ENCODE measurements at regions not wholly inside any gene's neighbourhood (a gene's known extent, or its start where the extent isn't known, plus 50 kb on each side); places are given as distances from the start of the nearest gene placed in this dataset.
A peak's percentile ranks its signal among the peaks of the same experiment; 100 is the strongest.

DNA sequence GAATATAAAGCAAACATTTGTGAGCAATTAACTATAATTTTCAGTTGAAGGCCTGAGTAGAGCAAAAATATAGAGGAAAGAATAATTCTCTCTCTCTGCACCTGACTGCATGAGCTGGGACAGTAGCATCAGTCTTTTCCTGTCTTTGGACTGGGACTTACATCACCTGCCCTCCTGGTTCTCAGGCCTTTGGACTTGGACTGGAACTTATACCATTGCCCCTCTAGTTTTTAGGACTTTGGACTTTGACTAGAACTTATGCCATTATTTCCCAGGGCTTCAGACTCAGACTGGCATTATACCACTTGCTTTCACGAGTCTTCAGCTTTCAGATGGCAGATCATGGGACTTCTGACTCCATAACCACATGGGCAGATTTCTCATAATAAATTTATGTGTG, 81.0 kb upstream of the SLC25A13 start:
- no peak overlapping the region for H3K4me3 ChIP-seq (ENCODE audit: low read length)
- DNase-seq (ENCODE audit: low read depth): no peak
- TF ChIP-seq, protein P1, sequence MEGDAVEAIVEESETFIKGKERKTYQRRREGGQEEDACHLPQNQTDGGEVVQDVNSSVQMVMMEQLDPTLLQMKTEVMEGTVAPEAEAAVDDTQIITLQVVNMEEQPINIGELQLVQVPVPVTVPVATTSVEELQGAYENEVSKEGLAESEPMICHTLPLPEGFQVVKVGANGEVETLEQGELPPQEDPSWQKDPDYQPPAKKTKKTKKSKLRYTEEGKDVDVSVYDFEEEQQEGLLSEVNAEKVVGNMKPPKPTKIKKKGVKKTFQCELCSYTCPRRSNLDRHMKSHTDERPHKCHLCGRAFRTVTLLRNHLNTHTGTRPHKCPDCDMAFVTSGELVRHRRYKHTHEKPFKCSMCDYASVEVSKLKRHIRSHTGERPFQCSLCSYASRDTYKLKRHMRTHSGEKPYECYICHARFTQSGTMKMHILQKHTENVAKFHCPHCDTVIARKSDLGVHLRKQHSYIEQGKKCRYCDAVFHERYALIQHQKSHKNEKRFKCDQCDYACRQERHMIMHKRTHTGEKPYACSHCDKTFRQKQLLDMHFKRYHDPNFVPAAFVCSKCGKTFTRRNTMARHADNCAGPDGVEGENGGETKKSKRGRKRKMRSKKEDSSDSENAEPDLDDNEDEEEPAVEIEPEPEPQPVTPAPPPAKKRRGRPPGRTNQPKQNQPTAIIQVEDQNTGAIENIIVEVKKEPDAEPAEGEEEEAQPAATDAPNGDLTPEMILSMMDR (conservative IDR thresholded peaks at IDR 0.05; ENCODE audit: low read length): no peak

DNA sequence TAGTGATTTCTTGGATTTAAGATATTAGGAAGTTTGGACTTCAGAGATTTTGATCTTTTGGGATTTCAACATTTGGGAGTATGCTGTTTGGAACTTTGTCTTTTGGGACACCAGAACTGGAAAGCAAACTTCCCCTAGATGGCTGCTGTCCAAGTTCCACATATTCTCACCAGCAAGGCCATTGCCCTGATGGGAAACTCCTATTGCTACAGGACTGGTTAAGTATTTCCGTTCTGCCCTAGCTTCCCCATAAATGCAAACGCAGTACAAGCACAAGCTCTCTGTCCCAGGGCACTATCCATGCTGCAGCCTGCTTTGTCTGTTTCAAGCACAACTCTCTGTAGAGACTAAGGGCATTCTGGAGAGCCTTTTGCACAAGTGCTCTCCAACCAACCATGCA, 79.3 kb upstream of the SLC25A13 start:
- DNase-seq (ENCODE audit: low read depth): no peak
- H3K4me3 ChIP-seq (ENCODE audit: low read length): no peak overlapping the region
- TF ChIP-seq, protein P1 (conservative IDR thresholded peaks at IDR 0.05; ENCODE audit: low read length): no peak

DNA sequence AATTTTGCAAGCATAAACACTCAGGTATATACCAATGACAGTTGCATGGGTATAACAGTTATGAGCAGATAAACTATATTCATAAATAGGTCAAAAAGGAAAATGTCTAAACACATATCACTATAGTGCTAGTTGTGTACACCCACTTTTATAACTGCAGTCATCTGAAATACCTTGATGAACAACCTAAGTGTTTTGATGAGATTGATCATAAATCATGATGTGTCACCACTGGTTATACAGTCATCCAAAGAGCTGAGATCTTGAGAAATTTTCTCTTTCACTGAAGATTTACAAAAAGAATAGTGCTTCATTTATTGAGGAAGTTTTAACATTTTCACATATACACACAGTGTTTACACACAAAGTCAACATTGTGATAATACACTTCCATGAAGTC, 78.6 kb upstream of the SLC25A13 start:
- TF ChIP-seq, protein P1 (conservative IDR thresholded peaks at IDR 0.05; ENCODE audit: low read length): no peak
- DNase-seq (ENCODE audit: low read depth): no peak

DNA sequence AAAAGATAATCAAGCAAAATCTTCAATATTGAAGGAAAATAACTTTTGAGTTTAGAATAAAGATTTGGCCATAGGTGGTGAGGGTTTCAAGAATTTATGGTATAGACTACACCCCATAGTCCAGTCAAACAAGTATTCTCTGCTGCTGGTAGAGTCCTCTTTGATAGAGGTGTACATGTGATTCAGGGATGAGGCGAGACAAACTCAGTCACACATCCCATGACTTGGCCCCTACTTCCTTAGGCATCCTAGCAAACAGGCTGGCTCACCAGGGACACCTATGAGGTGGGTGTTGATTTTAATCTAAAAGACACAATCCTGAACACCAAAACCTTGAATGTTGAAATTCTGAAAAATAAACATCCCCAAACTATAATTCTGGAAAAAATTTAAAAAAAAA, 78.1 kb upstream of the SLC25A13 start:
- TF ChIP-seq, protein P1 (conservative IDR thresholded peaks at IDR 0.05; ENCODE audit: low read length): no peak
- no peak overlapping the region for H3K4me3 ChIP-seq (ENCODE audit: low read length)
- no peak for DNase-seq (ENCODE audit: low read depth)

More for the DNA sequence above, 78.6 kb upstream of the SLC25A13 start:
- H3K4me3 ChIP-seq (ENCODE audit: low read length): no peak overlapping the region

DNA sequence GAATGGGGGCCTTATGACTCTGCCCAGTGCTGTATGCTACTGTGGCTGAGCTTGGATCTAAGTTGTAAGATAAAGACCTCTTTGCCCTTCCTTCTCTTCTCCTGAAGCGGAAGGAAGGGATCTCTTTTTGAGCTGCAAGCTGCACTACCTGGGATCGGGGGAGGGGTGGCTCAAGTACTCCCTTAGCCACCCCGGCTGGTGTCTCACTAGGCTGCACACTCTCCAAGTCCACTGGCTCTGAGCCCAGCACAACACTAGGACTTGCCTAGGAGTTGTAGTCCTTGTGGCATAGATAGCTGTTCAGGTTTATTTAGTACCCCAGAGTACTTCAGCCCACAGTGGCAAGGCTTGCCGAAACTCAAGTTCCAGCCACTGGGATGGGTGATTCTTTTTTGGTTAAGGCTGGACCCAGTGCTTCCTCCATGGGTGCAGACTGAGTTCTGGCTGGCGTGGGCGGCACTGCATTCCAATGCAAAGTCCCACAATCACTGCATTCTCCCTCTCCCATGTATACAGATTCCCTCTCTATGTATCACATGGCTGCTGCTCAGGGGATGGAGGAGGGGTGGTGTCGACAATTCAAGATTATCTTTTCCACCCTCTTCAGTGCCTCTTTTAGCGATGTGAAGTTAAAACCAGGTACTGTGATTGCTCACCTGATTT, 76.2 kb upstream of the SLC25A13 start:
- TF ChIP-seq, protein P1 (conservative IDR thresholded peaks at IDR 0.05; ENCODE audit: low read length): no peak
- no peak overlapping the region for H3K4me3 ChIP-seq (ENCODE audit: low read length)
- no peak for DNase-seq (ENCODE audit: low read depth)

- DNase-seq (ENCODE audit: low read depth): peak; percentile 73
- no peak overlapping the region for H3K4me3 ChIP-seq (ENCODE audit: low read length)
- TF ChIP-seq, protein P1 (conservative IDR thresholded peaks at IDR 0.05; ENCODE audit: low read length): no peak
Measured at GRCh38 chr7:96388620-96389383, 66.9 kb upstream of the SLC25A13 start.

- no peak overlapping the region for H3K4me3 ChIP-seq (ENCODE audit: low read length)
- TF ChIP-seq, protein P1 (conservative IDR thresholded peaks at IDR 0.05; ENCODE audit: low read length): no peak
- DNase-seq (ENCODE audit: low read depth): peak; percentile 44
Measured at GRCh38 chr7:96388166-96388565, 66.3 kb upstream of the SLC25A13 start.

Measured in AG10803 (cell line).